HG02870 (cell line): ENCODE measurements at regions not wholly inside any gene's neighbourhood (a gene's known extent, or its start where the extent isn't known, plus 50 kb on each side); places are given as distances from the start of the nearest gene placed in this dataset.
A peak's percentile ranks its signal among the peaks of the same experiment; 100 is the strongest.

Experiments used
- ATAC-seq: cut with Tn5 transposase; IDR thresholded peaks from one replicate; pipeline ENCODE4 v1.9.1; 2021; ENCODE audit warnings: mild to moderate bottlenecking, moderate library complexity; ENCODE audit not compliant: unreplicated experiment

GRCh38 chr2:147099845-147100244, 745.0 kb upstream of the ACVR2A start:
- no peak for ATAC-seq

- ATAC-seq = no peak
Measured at GRCh38 chr2:147098940-147099339, 745.9 kb upstream of the ACVR2A start.

GRCh38 chr2:147097747-147098146, 747.1 kb upstream of the ACVR2A start:
- ATAC-seq = no peak

GRCh38 chr2:147096671-147097070, 748.2 kb upstream of the ACVR2A start:
- no peak for ATAC-seq

- ATAC-seq = no peak
Measured at GRCh38 chr2:147095376-147095775, 749.5 kb upstream of the ACVR2A start.

GRCh38 chr2:147094077-147094476, 750.8 kb upstream of the ACVR2A start:
- ATAC-seq = no peak

- ATAC-seq = no peak
Measured at GRCh38 chr2:147092266-147092665, 752.6 kb upstream of the ACVR2A start.

GRCh38 chr2:147091448-147091847, 753.4 kb upstream of the ACVR2A start:
- no peak for ATAC-seq

- no peak for ATAC-seq
Measured at GRCh38 chr2:147088871-147089270, 756.0 kb upstream of the ACVR2A start.

GRCh38 chr2:147086715-147087114, 758.1 kb upstream of the ACVR2A start:
- ATAC-seq = no peak

- ATAC-seq = no peak
Measured at GRCh38 chr2:147083664-147084063, 761.2 kb upstream of the ACVR2A start.

GRCh38 chr2:147082850-147083522, 761.8 kb upstream of the ACVR2A start:
- peak; percentile 73 for ATAC-seq

GRCh38 chr2:147081831-147082230, 763.0 kb upstream of the ACVR2A start:
- ATAC-seq = no peak

GRCh38 chr2:147076634-147077033, 768.2 kb upstream of the ACVR2A start:
- ATAC-seq = no peak

GRCh38 chr2:147068071-147068470, 776.8 kb upstream of the ACVR2A start:
- no peak for ATAC-seq

- ATAC-seq = no peak
Measured at GRCh38 chr2:147067136-147067535, 777.7 kb upstream of the ACVR2A start.

GRCh38 chr2:147062073-147062472, 782.8 kb upstream of the ACVR2A start:
- no peak for ATAC-seq

GRCh38 chr2:147061269-147061668, 783.6 kb upstream of the ACVR2A start:
- ATAC-seq = no peak

- no peak for ATAC-seq
Measured at GRCh38 chr2:147057892-147058490, 786.8 kb upstream of the ACVR2A start.

- ATAC-seq = no peak
Measured at GRCh38 chr2:147051814-147052213, 793.0 kb upstream of the ACVR2A start.

- no peak for ATAC-seq
Measured at GRCh38 chr2:147051248-147051647, 793.6 kb upstream of the ACVR2A start.

- ATAC-seq = no peak
Measured at GRCh38 chr2:147049957-147050356, 794.9 kb upstream of the ACVR2A start.

- no peak for ATAC-seq
Measured at GRCh38 chr2:147046473-147046872, 798.4 kb upstream of the ACVR2A start.
